Fibroblast of skin of abdomen (primary cell): ENCODE measurements at regions not wholly inside any gene's neighbourhood (a gene's known extent, or its start where the extent isn't known, plus 50 kb on each side); places are given as distances from the start of the nearest gene placed in this dataset.

ENCODE experiments used
- DNase-seq: peaks from one replicate; pipeline ENCODE4 v3.0.0-alpha.2; 2013

- no peak for DNase-seq
Measured at GRCh38 chr2:8535469-8535795, 146.4 kb upstream of the ID2 start.

GRCh38 chr2:8535821-8536685 lies 145.8 kb upstream of the ID2 start:
- peak; percentile 64 for DNase-seq

- DNase-seq, result peak; percentile 8
Measured at GRCh38 chr2:8536686-8537561, 144.9 kb upstream of the ID2 start.

- no peak for DNase-seq
Measured at GRCh38 chr2:8537562-8538155, 144.2 kb upstream of the ID2 start.

- no peak for DNase-seq
Measured at GRCh38 chr2:8538531-8538930, 143.3 kb upstream of the ID2 start.

- no peak for DNase-seq
Measured at GRCh38 chr2:8538931-8539621, 142.8 kb upstream of the ID2 start.

GRCh38 chr2:8539743-8540551 lies 141.9 kb upstream of the ID2 start:
- DNase-seq, result no peak

GRCh38 chr2:8540552-8541055 lies 141.3 kb upstream of the ID2 start:
- no peak for DNase-seq

- no peak for DNase-seq
Measured at GRCh38 chr2:8541223-8541622, 140.6 kb upstream of the ID2 start.

GRCh38 chr2:8541636-8542035 lies 140.2 kb upstream of the ID2 start:
- no peak for DNase-seq

GRCh38 chr2:8542381-8543059 lies 139.3 kb upstream of the ID2 start:
- no peak for DNase-seq

- DNase-seq, result no peak
Measured at GRCh38 chr2:8543060-8543382, 138.8 kb upstream of the ID2 start.

- DNase-seq, result peak; percentile 77
Measured at GRCh38 chr2:8543383-8544170, 138.3 kb upstream of the ID2 start.

- DNase-seq, result no peak
Measured at GRCh38 chr2:8544171-8544785, 137.6 kb upstream of the ID2 start.

- peak; percentile 97 for DNase-seq
Measured at GRCh38 chr2:8544786-8545694, 136.8 kb upstream of the ID2 start.

- no peak for DNase-seq
Measured at GRCh38 chr2:8545695-8546611, 135.9 kb upstream of the ID2 start.

- no peak for DNase-seq
Measured at GRCh38 chr2:8546612-8547283, 135.1 kb upstream of the ID2 start.
